ENCODE measurements at regions not wholly inside any gene's neighbourhood (a gene's known extent, or its start where the extent isn't known, plus 50 kb on each side); places are given as distances from the start of the nearest gene placed in this dataset.

GRCh38 chr16:16797239-16797638 lies 418.3 kb downstream of the NPIPA7 start:
- no peak for TF ChIP-seq CTCF (IDR thresholded peaks at IDR 0.05)
- ATAC-seq = no peak

GRCh38 chr16:16798504-16798903 lies 419.6 kb downstream of the NPIPA7 start:
- Histone ChIP-seq H3K36me3 (no peaks in the 10 kb centered on the region), H3K27me3 (peaks cover 0 to 8% (median 0%) of the 10 kb centered on the region in 4 donors), H3K9me3 (no peaks in the 10 kb centered on the region), H3K27ac (no peak overlapping the region), H3K4me3 (no peak overlapping the region), H3K4me1 (no peaks in the 10 kb centered on the region)
- no peak for ATAC-seq
- FAIRE-seq = no peak
- no peak for TF ChIP-seq CTCF (IDR thresholded peaks at IDR 0.05)
- DNase-seq = no peak
- intact Hi-C loops (cut with DNase I) = no loop called here

More at GRCh38 chr16:16797239-16797638, 418.3 kb downstream of the NPIPA7 start:
- Histone ChIP-seq H3K4me1 (no peaks in the 10 kb centered on the region), H3K27ac (no peak overlapping the region), H3K9me3 (no peaks in the 10 kb centered on the region), H3K27me3 (no peaks in the 10 kb centered on the region), H3K36me3 (no peaks in the 10 kb centered on the region), H3K4me3 (no peak overlapping the region)
- 35 to 40% methylated on average over 2 of the region's 2 CpGs for WGBS, 2 donors
- FAIRE-seq = no peak
- intact Hi-C loops (cut with DNase I) = no loop called here
- DNase-seq = no peak

GRCh38 chr16:16805809-16806208 lies 426.9 kb downstream of the NPIPA7 start:
- Histone ChIP-seq H3K4me1 (no peaks in the 10 kb centered on the region), H3K9me3 (no peaks in the 10 kb centered on the region), H3K4me3 (no peak overlapping the region), H3K27ac (no peak overlapping the region), H3K27me3 (peaks cover 0 to 8% (median 0%) of the 10 kb centered on the region in 4 donors), H3K36me3 (no peaks in the 10 kb centered on the region)
- 77 to 88% methylated on average over 4 of the region's 4 CpGs for WGBS, 2 donors
- FAIRE-seq (no peak), ATAC-seq (no peak), DNase-seq (no peak)
- intact Hi-C loops (cut with DNase I) = no loop called here
- no peak for TF ChIP-seq CTCF (IDR thresholded peaks at IDR 0.05)

GRCh38 chr16:16815641-16816040 lies 436.7 kb downstream of the NPIPA7 start:
- Histone ChIP-seq H3K36me3 (no peaks in the 10 kb centered on the region), H3K27ac (no peak overlapping the region), H3K4me1 (no peaks in the 10 kb centered on the region), H3K27me3 (no peaks in the 10 kb centered on the region), H3K9me3 (no peaks in the 10 kb centered on the region), H3K4me3 (no peak overlapping the region)
- 54 to 70% methylated on average over 2 of the region's 2 CpGs for WGBS, 2 donors
- intact Hi-C loops (cut with DNase I) = no loop called here
- no peak for TF ChIP-seq CTCF (IDR thresholded peaks at IDR 0.05)
- no peak for ATAC-seq
- DNase-seq = no peak
- FAIRE-seq = no peak

GRCh38 chr16:16817196-16817595 lies 438.3 kb downstream of the NPIPA7 start:
- H3K27ac ChIP-seq = no peak overlapping the region
- H3K4me1 ChIP-seq = no peaks in the 10 kb centered on the region
- H3K27me3 ChIP-seq = no peaks in the 10 kb centered on the region
- no peak overlapping the region for H3K4me3 ChIP-seq
- H3K9me3 ChIP-seq = no peaks in the 10 kb centered on the region
- ATAC-seq = no peak
- H3K36me3 ChIP-seq = no peaks in the 10 kb centered on the region
- no peak for FAIRE-seq
- no peak for DNase-seq
- 33 to 37% methylated on average over 2 of the region's 2 CpGs for WGBS, 2 donors
- TF ChIP-seq CTCF (IDR thresholded peaks at IDR 0.05) = no peak
- intact Hi-C loops (cut with DNase I) = no loop called here

Data from pancreas (tissue), 10 donors.